ENCODE measurements at regions not wholly inside any gene's neighbourhood (a gene's known extent, or its start where the extent isn't known, plus 50 kb on each side); places are given as distances from the start of the nearest gene placed in this dataset.

- TF ChIP-seq CTCF (IDR thresholded peaks at IDR 0.05) (no peak), REST (IDR thresholded peaks at IDR 0.05) (no peak), TFCP2L1 (CRISPR knock-in tag; IDR thresholded peaks at IDR 0.05) (no peak), PHF8 (IDR thresholded peaks at IDR 0.05; ENCODE audit: borderline replicate concordance, low read depth) (no peak), EP300 (IDR thresholded peaks at IDR 0.05) (no peak), POLR2A (IDR thresholded peaks at IDR 0.05; ENCODE audit: low read length) (no peak), USF2 (IDR thresholded peaks at IDR 0.05) (no peak), E2F6 (IDR thresholded peaks at IDR 0.05; ENCODE audit: borderline replicate concordance, low read depth) (no peak), CEBPB (IDR thresholded peaks at IDR 0.05) (no peak), RCOR1 (IDR thresholded peaks at IDR 0.05; ENCODE audit: low read depth, low read length) (no peak), ZSCAN20 (CRISPR knock-in tag; IDR thresholded peaks at IDR 0.05) (no peak), SMC3 (IDR thresholded peaks at IDR 0.05) (no peak)
Measured at GRCh38 chr2:195537811-195538210, 119.2 kb upstream of the SLC39A10 start.
